ENCODE measurements at regions not wholly inside any gene's neighbourhood (a gene's known extent, or its start where the extent isn't known, plus 50 kb on each side); places are given as distances from the start of the nearest gene placed in this dataset.

DNA sequence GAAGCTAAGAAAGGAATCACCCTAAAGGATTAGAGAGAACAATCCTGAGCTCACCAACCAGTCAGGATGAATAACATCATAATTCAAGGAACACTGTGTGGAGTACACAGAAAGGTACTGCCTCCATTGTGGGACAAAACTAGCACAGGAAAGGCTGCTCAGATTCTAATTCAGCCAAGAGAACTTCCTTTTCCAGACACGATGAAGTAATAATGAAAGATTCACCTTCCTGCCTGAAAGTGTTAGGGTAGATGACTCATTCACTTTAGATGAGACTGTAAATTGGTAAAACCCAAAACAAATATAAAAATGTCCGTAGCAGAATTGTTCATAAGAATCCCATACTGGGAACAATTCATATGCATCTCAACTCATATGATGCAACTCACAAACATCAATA is 167.2 kb downstream of the CDC14C start:
- ChIA-PET POLR2A (no interaction called here), CTCF (no interaction called here), RAD21 (ENCODE audit: low non-redundant PET in 1 of 2, low total read pairs in 2 of 2, uncharacterized antibody in 2 of 2, unreplicated experiment in 2 of 2) (no interaction called here)
- ATAC-seq (no peak), DNase-seq (ENCODE audit: low read depth, low spot score) (no peak)
- no peaks in the 10 kb centered on the region for H3K79me2 ChIP-seq (ENCODE audit: insufficient read depth, low read length)
- H2AFZ ChIP-seq (ENCODE audit: low read depth, low read length, poor library complexity, severe bottlenecking) = no peak overlapping the region
- H3K27me3 ChIP-seq (ENCODE audit: insufficient read depth, low read length) = no peaks in the 10 kb centered on the region
- no peak overlapping the region for H3K4me2 ChIP-seq (ENCODE audit: low read length)
- BruUV-seq (replicated peaks) = no TSS peak
- no peaks in the 10 kb centered on the region for H4K20me1 ChIP-seq (ENCODE audit: insufficient read depth)
- TF ChIP-seq FOSL1 (IDR thresholded peaks at IDR 0.05; ENCODE audit: low read depth) (no peak), ZNF274 (IDR thresholded peaks at IDR 0.05; ENCODE audit: low read depth, low read length) (no peak), TCF7L2 (IDR thresholded peaks at IDR 0.05; ENCODE audit: borderline replicate concordance, extremely low read depth, insufficient read depth, insufficient read length) (no peak), CEBPB (IDR thresholded peaks at IDR 0.05; ENCODE audit: low read depth) (no peak), ZFX (IDR thresholded peaks at IDR 0.05) (no peak), SRF (IDR thresholded peaks at IDR 0.05; ENCODE audit: low read depth) (no peak), POLR2A (IDR thresholded peaks at IDR 0.05; ENCODE audit: borderline replicate concordance, extremely low read depth, insufficient read depth, insufficient read length) (no peak), POLR2AphosphoS5 (IDR thresholded peaks at IDR 0.05; ENCODE audit: low read depth, low read length) (no peak), REST (IDR thresholded peaks at IDR 0.05; ENCODE audit: low read depth) (no peak), EZH2 (IDR thresholded peaks at IDR 0.05) (no peak), CBX3 (IDR thresholded peaks at IDR 0.05; ENCODE audit: low read depth) (no peak)
- TF ChIP-seq, protein P1, sequence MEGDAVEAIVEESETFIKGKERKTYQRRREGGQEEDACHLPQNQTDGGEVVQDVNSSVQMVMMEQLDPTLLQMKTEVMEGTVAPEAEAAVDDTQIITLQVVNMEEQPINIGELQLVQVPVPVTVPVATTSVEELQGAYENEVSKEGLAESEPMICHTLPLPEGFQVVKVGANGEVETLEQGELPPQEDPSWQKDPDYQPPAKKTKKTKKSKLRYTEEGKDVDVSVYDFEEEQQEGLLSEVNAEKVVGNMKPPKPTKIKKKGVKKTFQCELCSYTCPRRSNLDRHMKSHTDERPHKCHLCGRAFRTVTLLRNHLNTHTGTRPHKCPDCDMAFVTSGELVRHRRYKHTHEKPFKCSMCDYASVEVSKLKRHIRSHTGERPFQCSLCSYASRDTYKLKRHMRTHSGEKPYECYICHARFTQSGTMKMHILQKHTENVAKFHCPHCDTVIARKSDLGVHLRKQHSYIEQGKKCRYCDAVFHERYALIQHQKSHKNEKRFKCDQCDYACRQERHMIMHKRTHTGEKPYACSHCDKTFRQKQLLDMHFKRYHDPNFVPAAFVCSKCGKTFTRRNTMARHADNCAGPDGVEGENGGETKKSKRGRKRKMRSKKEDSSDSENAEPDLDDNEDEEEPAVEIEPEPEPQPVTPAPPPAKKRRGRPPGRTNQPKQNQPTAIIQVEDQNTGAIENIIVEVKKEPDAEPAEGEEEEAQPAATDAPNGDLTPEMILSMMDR (IDR thresholded peaks at IDR 0.05 in 2 of 3, conservative IDR thresholded peaks at IDR 0.05 in 1 of 3; ENCODE audit: borderline replicate concordance in 1 of 3, insufficient read depth in 1 of 3, low read depth in 2 of 3, low read length in 2 of 3) = no peak
- no peak overlapping the region for H3K27ac ChIP-seq (ENCODE audit: low read depth, low read length)
- no peaks in the 10 kb centered on the region for H3K36me3 ChIP-seq (ENCODE audit: control insufficient read depth in 1 of 2, insufficient read depth in 2 of 2, low read length in 2 of 2)
- no peak overlapping the region for H3K9ac ChIP-seq (ENCODE audit: low read length)
- intact Hi-C loops (cut with micrococcal nuclease) = no loop called here
- peaks cover 6 to 19% of the 10 kb centered on the region in 2 experiments; a peak in 2 of 4 replicates for H3K9me3 ChIP-seq (ENCODE audit: control insufficient read depth in 1 of 2, insufficient read depth in 1 of 2, low read depth in 1 of 2, low read length in 2 of 2)
- H3K4me1 ChIP-seq (ENCODE audit: control insufficient read depth in 1 of 2, insufficient read depth in 2 of 2, low read length in 2 of 2) = no peaks in the 10 kb centered on the region
- no peak overlapping the region for H3K4me3 ChIP-seq (replicated peaks in 1 of 2; ENCODE audit: low read depth in 1 of 2, low read length in 2 of 2)
- no peaks in the 10 kb centered on the region for H3K9me2 ChIP-seq (ENCODE audit: insufficient read depth)
